A549 (cell line): ENCODE measurements at regions not wholly inside any gene's neighbourhood (a gene's known extent, or its start where the extent isn't known, plus 50 kb on each side); places are given as distances from the start of the nearest gene placed in this dataset.

ENCODE experiments used
- ATAC-seq, 2 experiments: fragments of 200-7000 bp in 1 of 2; fragments of >200 bp in 1 of 2; cut with Nextera tagmentation in 1 of 2; cut with Tn5 transposase in 1 of 2; 3 replicates each; pipeline versions ENCODE4 v1.8.0 to v1.9.1; 2018 to 2020; ENCODE audit warnings: mild to moderate bottlenecking in 1 of 2, moderate library complexity in 1 of 2
- CTCF ChIA-PET: fragments of 300-600 bp; sonication (Branson Sonifier 250); formaldehyde crosslinking; extraction: SDS; loops from one replicate; lab custom pipeline; 2021; ENCODE audit warnings: antibody characterized with exemption, inconsistent platforms; lab: Yijun Ruan, JAX
- POLR2A ChIA-PET: fragments of 350-600 bp; formaldehyde crosslinking; extraction: SDS; loops from one replicate; lab custom pipeline; 2021; ENCODE audit warnings: antibody characterized with exemption, inconsistent platforms; lab: Yijun Ruan, JAX
- DNase-seq, 2 experiments: peaks; one replicate each; pipeline versions ENCODE4 v3.0.0 to v3.0.0-alpha.2; 2011 to 2016; ENCODE audit warnings: low read depth in 1 of 2, low spot score in 1 of 2
- FAIRE-seq: peaks from 2 replicates; lab custom pipeline; 2011; peaks lifted over from hg19 to GRCh38; lab: Jason Lieb, UNC
- H3K27ac ChIP-seq, 2 experiments: fragments of >200 bp; sonication (Bioruptor Twin); formaldehyde crosslinking; 3 replicates each; pipeline ENCODE4 v1.5.1; 2016 to 2017
- H3K4me1 ChIP-seq: fragments of >200 bp; sonication (Bioruptor Twin); formaldehyde crosslinking; 3 replicates; pipeline ENCODE4 v1.6.1; 2016
- H3K4me2 ChIP-seq: fragments of >200 bp; sonication (Bioruptor Twin); formaldehyde crosslinking; 3 replicates; pipeline ENCODE4 v1.6.1; 2016
- H3K4me3 ChIP-seq: fragments of >200 bp; sonication (Bioruptor Twin); formaldehyde crosslinking; 3 replicates; pipeline ENCODE4 v1.5.1; 2016
- H3K9me3 ChIP-seq: fragments of >200 bp; sonication (Bioruptor Twin); formaldehyde crosslinking; 3 replicates; pipeline ENCODE4 v1.6.1; 2016
- BCL3 ChIP-seq: fragments of >200 bp; sonication (Bioruptor Twin); formaldehyde crosslinking; IDR thresholded peaks from 3 replicates; pipeline ENCODE4 v1.6.1; 2016
- CBX2 ChIP-seq: fragments of 200-600 bp; sonication (generic); IDR thresholded peaks from 2 replicates; pipeline ENCODE4 v1.6.1; 2016; ENCODE audit warnings: low read depth, mild to moderate bottlenecking, borderline replicate concordance
- CHD2 ChIP-seq: fragments of 150-350 bp; IDR thresholded peaks from 2 replicates; pipeline ENCODE4 v1.6.1; 2014; ENCODE audit warnings: low read length; ENCODE audit not compliant: partially characterized antibody
- EHF ChIP-seq: fragments of 250-450 bp; sonication (Bioruptor Pico); IDR thresholded peaks from 2 replicates; pipeline ENCODE4 v1.5.0; 2020; ENCODE audit warnings: mild to moderate bottlenecking
- ESRRA ChIP-seq: fragments of 150-350 bp; IDR thresholded peaks from 2 replicates; pipeline ENCODE4 v1.6.1; 2014; ENCODE audit warnings: mild to moderate bottlenecking, low read length, borderline replicate concordance
- FOSL2 ChIP-seq, 2 experiments: fragments of 450-650 bp in 1 of 2; fragments of >200 bp in 1 of 2; sonication (Bioruptor Twin) in 1 of 2; formaldehyde crosslinking; IDR thresholded peaks; 2 replicates each; pipeline versions ENCODE4 v1.5.0 to v1.6.1; 2016 to 2020; ENCODE audit warnings: mild to moderate bottlenecking in 1 of 2, moderate library complexity in 1 of 2
- FOXS1 ChIP-seq: fragments of 250-450 bp; sonication (Bioruptor Pico); IDR thresholded peaks from 2 replicates; pipeline ENCODE4 v1.5.0; 2020; ENCODE audit warnings: mild to moderate bottlenecking, moderate library complexity
- HOXB13 ChIP-seq: fragments of 250-450 bp; sonication (Bioruptor Pico); IDR thresholded peaks from 2 replicates; pipeline ENCODE4 v1.5.0; 2020; ENCODE audit warnings: low read depth, mild to moderate bottlenecking, moderate library complexity
- JUN ChIP-seq, 2 experiments: fragments of >200 bp; sonication (Bioruptor Twin); formaldehyde crosslinking; IDR thresholded peaks; 2 replicates in 1 of 2; 3 replicates in 1 of 2; pipeline ENCODE4 v1.6.1; 2016 to 2017
- JUNB ChIP-seq: fragments of >200 bp; sonication (Bioruptor Twin); formaldehyde crosslinking; IDR thresholded peaks from 2 replicates; pipeline ENCODE4 v1.6.1; 2016
- KDM1A ChIP-seq: fragments of 200-600 bp; sonication (generic); IDR thresholded peaks from 2 replicates; pipeline ENCODE4 v1.6.1; 2016; ENCODE audit warnings: low read depth, mild to moderate bottlenecking
- POLR2A ChIP-seq: IDR thresholded peaks from 2 replicates; pipeline ENCODE4 v1.6.1; 2012; ENCODE audit warnings: mild to moderate bottlenecking, low read length
- RAD21 ChIP-seq, 2 experiments: fragments of >200 bp in 1 of 2; sonication (Bioruptor Twin) in 1 of 2; formaldehyde crosslinking in 1 of 2; IDR thresholded peaks in 1 of 2; conservative IDR thresholded peaks in 1 of 2; 2 replicates in 1 of 2; 3 replicates in 1 of 2; pipeline ENCODE4 v1.6.1; 2012 to 2018; ENCODE audit warnings: inconsistent platforms in 1 of 2
- REST ChIP-seq: fragments of 200-600 bp; sonication (generic); IDR thresholded peaks from 2 replicates; pipeline ENCODE4 v1.6.1; 2016; ENCODE audit warnings: antibody characterized with exemption, mild to moderate bottlenecking, moderate library complexity
- RFX5 ChIP-seq: fragments of 450-650 bp; IDR thresholded peaks from 2 replicates; pipeline ENCODE4 v1.7.1; 2014; ENCODE audit warnings: antibody characterized with exemption, mild to moderate bottlenecking, moderate library complexity
- RNF2 ChIP-seq: fragments of 200-600 bp; sonication (generic); IDR thresholded peaks from 2 replicates; pipeline ENCODE4 v1.6.1; 2016; ENCODE audit warnings: low read depth, mild to moderate bottlenecking, antibody characterized with exemption, moderate library complexity, borderline replicate concordance
- SREBF2 ChIP-seq: fragments of 450-650 bp; IDR thresholded peaks from 2 replicates; pipeline ENCODE4 v1.6.1; 2014; ENCODE audit warnings: mild to moderate bottlenecking, moderate library complexity
- ZSCAN20 ChIP-seq: fragments of 250-450 bp; sonication (Bioruptor Pico); IDR thresholded peaks from 2 replicates; pipeline ENCODE4 v1.8.0; 2022; ENCODE audit warnings: mild to moderate bottlenecking, moderate library complexity
- WGBS: methylation state at CpG from one replicate; pipeline ENCODE4 v1.1.6; 2017; ENCODE audit errors: missing lambda C conversion rate; 5-methylcytosine and 5-hydroxymethylcytosine counted together
- TF ChIP-seq, protein P1 (sequence below): IDR thresholded peaks from 2 replicates; pipeline ENCODE4 v1.6.1; 2012

- WGBS: 38% methylated on average over 2 of the region's 2 CpGs
- Histone ChIP-seq H3K4me2 (no peak overlapping the region), H3K27ac (no peak overlapping the region), H3K4me1 (no peaks in the 10 kb centered on the region), H3K4me3 (no peak overlapping the region), H3K9me3 (no peaks in the 10 kb centered on the region)
- no peak for TF ChIP-seq REST
- ATAC-seq (no peak), FAIRE-seq (no peak), DNase-seq (no peak)
- POLR2A ChIA-PET: no interaction called here
- CTCF ChIA-PET: interaction anchor here (0.6 to 1.3 kb wide), 2 partner anchors 11 to 104 kb away, joined by 3 to 5 read pairs; no protein-coding TSS in a partner anchor
Observed at GRCh38 chr9:2448193-2448738, 173.3 kb upstream of the VLDLR start.

DNA sequence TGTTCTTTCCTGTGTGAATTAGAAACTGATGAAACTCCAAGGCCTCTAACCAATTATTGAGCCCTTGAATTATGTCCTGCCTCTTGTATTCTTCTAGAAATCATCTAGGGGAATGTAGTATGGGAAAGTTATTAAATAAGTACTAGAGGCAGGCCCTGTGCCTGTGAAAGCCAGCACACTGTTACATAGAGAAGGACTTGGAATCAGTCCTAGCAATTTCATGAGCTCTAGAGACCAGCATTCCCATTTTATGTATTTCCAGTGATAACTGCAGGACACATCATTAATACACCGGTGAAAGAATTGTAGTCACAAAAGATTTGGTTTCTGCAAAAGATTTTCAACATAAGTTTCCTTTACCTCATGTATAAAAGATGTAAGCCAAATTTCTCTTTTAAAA lies 168.5 kb upstream of the VLDLR start:
- FAIRE-seq (no peak), DNase-seq (no peak), ATAC-seq (no peak)
- 89% methylated on average over 1 of the region's 1 CpG for WGBS
- no peak for TF ChIP-seq HOXB13 (CRISPR knock-in tag)
- no peak for TF ChIP-seq KDM1A
- TF ChIP-seq FOSL2 (IDR thresholded peaks at IDR 0.05): no peak
- TF ChIP-seq FOSL2 (CRISPR knock-in tag; IDR thresholded peaks at IDR 0.05): no peak
- TF ChIP-seq BCL3: no peak
- TF ChIP-seq RFX5: no peak
- no peak for TF ChIP-seq CBX2
- TF ChIP-seq CHD2: no peak
- no peak for TF ChIP-seq FOXS1 (CRISPR knock-in tag)
- no peak for TF ChIP-seq RAD21 (conservative IDR thresholded peaks at IDR 0.05 in 1 of 2, IDR thresholded peaks at IDR 0.05 in 1 of 2)
- TF ChIP-seq ESRRA: no peak
- TF ChIP-seq, protein P1, sequence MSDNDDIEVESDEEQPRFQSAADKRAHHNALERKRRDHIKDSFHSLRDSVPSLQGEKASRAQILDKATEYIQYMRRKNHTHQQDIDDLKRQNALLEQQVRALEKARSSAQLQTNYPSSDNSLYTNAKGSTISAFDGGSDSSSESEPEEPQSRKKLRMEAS: no peak
- no peak for TF ChIP-seq RNF2
- Histone ChIP-seq H3K4me3 (no peak overlapping the region), H3K4me2 (no peak overlapping the region), H3K9me3 (no peaks in the 10 kb centered on the region), H3K4me1 (peaks cover 8% of the 10 kb centered on the region; the same call in 2 of the 3 replicates), H3K27ac (no peak overlapping the region)
- POLR2A ChIA-PET: no interaction called here
- CTCF ChIA-PET: no interaction called here

GRCh38 chr9:2453701-2454100 lies 167.9 kb upstream of the VLDLR start:
- H3K27ac ChIP-seq: no peak overlapping the region
- DNase-seq (no peak), ATAC-seq (no peak), FAIRE-seq (no peak)
- no peaks in the 10 kb centered on the region for H3K9me3 ChIP-seq
- no peak overlapping the region for H3K4me3 ChIP-seq
- ChIA-PET CTCF (no interaction called here), POLR2A (no interaction called here)
- H3K4me2 ChIP-seq: no peak overlapping the region
- H3K4me1 ChIP-seq: peaks cover 8% of the 10 kb centered on the region; the same call in 2 of the 3 replicates
- TF ChIP-seq BCL3: no peak
- no peak for TF ChIP-seq JUN (IDR thresholded peaks at IDR 0.05)
- no peak for TF ChIP-seq ZSCAN20
- no peak for TF ChIP-seq EHF
- TF ChIP-seq POLR2A: no peak
- no peak for TF ChIP-seq SREBF2
- no peak for TF ChIP-seq JUNB
- 61% methylated on average over 6 of the region's 6 CpGs for WGBS
